ENCODE measurements at regions not wholly inside any gene's neighbourhood (a gene's known extent, or its start where the extent isn't known, plus 50 kb on each side); places are given as distances from the start of the nearest gene placed in this dataset.

DNA sequence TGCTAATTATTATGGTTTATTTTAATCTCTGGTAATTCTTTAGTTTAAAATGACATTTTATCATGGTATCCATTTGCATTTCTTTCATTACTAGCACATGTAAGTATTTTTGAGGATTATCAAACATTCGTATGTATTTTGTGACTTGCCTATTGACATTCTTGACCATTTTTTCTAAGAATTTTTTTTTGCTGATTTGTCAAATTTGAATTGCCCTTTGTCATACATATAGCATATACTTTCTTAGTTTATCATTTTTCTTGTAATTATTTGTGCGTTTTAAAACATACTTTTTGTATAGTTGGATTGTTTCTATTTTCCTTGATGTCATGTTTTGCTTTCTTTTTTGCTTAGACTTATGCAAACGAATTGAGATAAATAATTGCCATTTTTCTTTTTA is 358.5 kb upstream of the RBMS3 start:
- no peaks in the 10 kb centered on the region for H3K27me3 ChIP-seq (ENCODE audit: control insufficient read depth, insufficient read depth, low read length)
- CTCF ChIA-PET: no interaction called here
- TF ChIP-seq, protein P1, sequence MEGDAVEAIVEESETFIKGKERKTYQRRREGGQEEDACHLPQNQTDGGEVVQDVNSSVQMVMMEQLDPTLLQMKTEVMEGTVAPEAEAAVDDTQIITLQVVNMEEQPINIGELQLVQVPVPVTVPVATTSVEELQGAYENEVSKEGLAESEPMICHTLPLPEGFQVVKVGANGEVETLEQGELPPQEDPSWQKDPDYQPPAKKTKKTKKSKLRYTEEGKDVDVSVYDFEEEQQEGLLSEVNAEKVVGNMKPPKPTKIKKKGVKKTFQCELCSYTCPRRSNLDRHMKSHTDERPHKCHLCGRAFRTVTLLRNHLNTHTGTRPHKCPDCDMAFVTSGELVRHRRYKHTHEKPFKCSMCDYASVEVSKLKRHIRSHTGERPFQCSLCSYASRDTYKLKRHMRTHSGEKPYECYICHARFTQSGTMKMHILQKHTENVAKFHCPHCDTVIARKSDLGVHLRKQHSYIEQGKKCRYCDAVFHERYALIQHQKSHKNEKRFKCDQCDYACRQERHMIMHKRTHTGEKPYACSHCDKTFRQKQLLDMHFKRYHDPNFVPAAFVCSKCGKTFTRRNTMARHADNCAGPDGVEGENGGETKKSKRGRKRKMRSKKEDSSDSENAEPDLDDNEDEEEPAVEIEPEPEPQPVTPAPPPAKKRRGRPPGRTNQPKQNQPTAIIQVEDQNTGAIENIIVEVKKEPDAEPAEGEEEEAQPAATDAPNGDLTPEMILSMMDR (IDR thresholded peaks at IDR 0.05; ENCODE audit: low read depth, low read length): no peak
- no peak overlapping the region for H3K27ac ChIP-seq (ENCODE audit: low read depth, low read length)
- POLR2A ChIA-PET: no interaction called here
- no peak overlapping the region for H3K4me3 ChIP-seq (ENCODE audit: low read depth, low read length)
- H3K9me3 ChIP-seq (ENCODE audit: control insufficient read depth, insufficient read depth, low read length): no peaks in the 10 kb centered on the region
- DNase-seq (ENCODE audit: low read depth, low spot score): no peak

DNA sequence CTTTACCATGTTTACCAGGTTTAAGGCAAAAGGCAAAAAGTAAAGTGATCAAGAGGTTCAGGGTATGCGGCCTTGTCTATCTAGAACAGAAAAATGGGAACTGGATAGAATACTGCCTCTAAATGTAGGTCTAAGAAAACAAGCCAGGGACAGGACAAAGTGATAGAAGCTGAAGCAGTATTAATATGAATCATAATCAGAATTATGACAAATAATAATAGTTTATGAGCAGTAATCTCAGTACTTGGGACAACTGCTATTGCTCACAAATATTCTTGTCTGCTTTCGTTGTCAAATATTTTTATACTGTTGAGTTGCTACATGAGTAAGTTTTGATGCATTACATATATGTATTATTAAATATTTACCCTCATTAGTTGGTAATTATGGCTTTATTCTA is 356.9 kb upstream of the RBMS3 start:
- ChIA-PET CTCF (no interaction called here), POLR2A (no interaction called here)
- DNase-seq (ENCODE audit: low read depth, low spot score): no peak
- Histone ChIP-seq H3K9me3 (ENCODE audit: control insufficient read depth, insufficient read depth, low read length) (no peaks in the 10 kb centered on the region), H3K27ac (ENCODE audit: low read depth, low read length) (no peak overlapping the region), H3K27me3 (ENCODE audit: control insufficient read depth, insufficient read depth, low read length) (no peaks in the 10 kb centered on the region), H3K4me3 (ENCODE audit: low read depth, low read length) (no peak overlapping the region)
- TF ChIP-seq, protein P1 (IDR thresholded peaks at IDR 0.05; ENCODE audit: low read depth, low read length): no peak

DNA sequence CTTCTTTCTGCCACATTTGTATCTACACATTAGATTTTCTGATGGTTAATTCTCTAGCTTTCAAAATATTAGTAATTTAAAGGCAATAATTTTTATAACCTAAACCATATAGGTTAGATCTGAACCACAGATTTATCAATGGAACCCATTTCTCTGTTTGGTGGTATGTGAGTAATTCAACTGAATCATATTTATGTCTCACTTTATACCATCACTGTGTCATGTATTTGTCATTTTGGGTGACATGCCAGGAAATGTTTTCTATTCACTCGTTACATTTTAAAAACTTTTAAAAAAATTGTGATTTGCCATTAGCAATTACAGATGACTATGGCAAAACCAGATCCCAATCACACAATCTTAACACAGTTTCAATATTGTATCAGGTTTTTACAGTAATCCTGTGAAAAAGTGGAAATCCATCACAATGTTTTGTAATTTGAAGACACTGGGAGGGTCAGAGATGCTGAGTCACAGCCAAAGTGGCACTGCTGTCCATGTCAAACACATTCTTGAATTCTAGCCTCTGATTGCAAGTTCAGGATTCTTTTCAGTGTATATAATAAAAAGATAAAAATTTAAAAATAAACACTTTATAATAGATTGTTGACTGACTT is 356.0 kb upstream of the RBMS3 start:
- Histone ChIP-seq H3K4me3 (ENCODE audit: low read depth, low read length) (no peak overlapping the region), H3K27me3 (ENCODE audit: control insufficient read depth, insufficient read depth, low read length) (no peaks in the 10 kb centered on the region), H3K9me3 (ENCODE audit: control insufficient read depth, insufficient read depth, low read length) (no peaks in the 10 kb centered on the region), H3K27ac (ENCODE audit: low read depth, low read length) (no peak overlapping the region)
- no peak for DNase-seq (ENCODE audit: low read depth, low spot score)
- TF ChIP-seq, protein P1 (IDR thresholded peaks at IDR 0.05; ENCODE audit: low read depth, low read length): no peak
- CTCF ChIA-PET: no interaction called here
- POLR2A ChIA-PET: no interaction called here

DNA sequence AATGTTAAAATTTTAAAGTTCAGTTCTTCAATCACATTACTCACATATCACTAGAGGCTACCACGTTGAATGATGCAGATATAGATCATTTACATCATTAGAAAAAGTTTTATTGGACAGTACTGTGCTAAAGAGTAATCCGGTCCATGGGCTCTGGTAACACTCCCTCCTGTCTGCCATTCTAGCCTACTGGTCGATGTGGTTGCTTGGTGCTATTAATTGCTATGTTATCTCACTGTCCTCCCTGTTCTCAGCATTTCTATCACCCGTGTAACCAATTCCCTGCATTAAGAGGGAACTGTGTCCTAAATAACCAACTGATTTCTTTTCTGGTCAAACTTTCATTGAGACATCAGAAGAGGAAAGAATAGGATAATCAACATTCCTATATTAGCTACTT is 347.5 kb upstream of the RBMS3 start:
- DNase-seq (ENCODE audit: low read depth, low spot score): no peak
- peaks cover 3% of the 10 kb centered on the region for H3K27me3 ChIP-seq (ENCODE audit: control insufficient read depth, insufficient read depth, low read length)
- H3K27ac ChIP-seq (ENCODE audit: low read depth, low read length): no peak overlapping the region
- TF ChIP-seq, protein P1 (IDR thresholded peaks at IDR 0.05; ENCODE audit: low read depth, low read length): no peak
- CTCF ChIA-PET: no interaction called here
- H3K9me3 ChIP-seq (ENCODE audit: control insufficient read depth, insufficient read depth, low read length): no peaks in the 10 kb centered on the region
- H3K4me3 ChIP-seq (ENCODE audit: low read depth, low read length): no peak overlapping the region
- POLR2A ChIA-PET: no interaction called here

DNA sequence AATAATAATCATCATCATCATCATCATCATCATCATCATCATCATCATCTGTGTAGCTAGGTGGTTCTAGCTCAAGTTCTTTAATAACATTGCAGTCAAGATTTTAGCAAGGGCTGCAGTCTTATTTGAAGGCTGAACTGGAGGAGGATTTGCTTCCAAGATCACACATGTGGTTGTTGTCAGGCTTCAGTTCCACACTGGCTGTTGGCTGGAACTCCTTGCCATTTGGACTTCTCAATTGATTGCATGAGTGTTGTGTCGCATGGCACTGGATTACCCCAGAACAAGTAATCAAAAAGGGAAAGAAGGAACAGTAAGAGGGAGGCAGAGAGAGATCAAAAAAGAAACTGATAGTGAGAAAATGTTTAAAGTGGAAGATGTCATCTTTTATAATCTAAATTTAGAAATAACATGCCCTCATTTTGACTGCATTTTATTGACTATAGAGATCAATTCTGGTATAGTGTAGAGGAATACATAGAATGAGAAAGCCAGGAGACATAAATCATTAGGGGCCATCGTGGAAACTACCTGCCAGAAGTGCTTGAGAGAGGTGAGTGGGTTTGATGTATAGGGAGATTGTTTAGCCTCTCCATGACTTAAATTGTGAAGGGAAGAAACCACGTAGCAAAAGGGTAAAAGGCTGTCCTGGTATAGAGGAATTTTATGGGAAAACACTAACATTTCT is 346.6 kb upstream of the RBMS3 start:
- Histone ChIP-seq H3K4me3 (ENCODE audit: low read depth, low read length) (no peak overlapping the region), H3K27me3 (ENCODE audit: control insufficient read depth, insufficient read depth, low read length) (peaks cover 3% of the 10 kb centered on the region), H3K9me3 (ENCODE audit: control insufficient read depth, insufficient read depth, low read length) (no peaks in the 10 kb centered on the region), H3K27ac (ENCODE audit: low read depth, low read length) (no peak overlapping the region)
- ChIA-PET POLR2A (no interaction called here), CTCF (no interaction called here)
- no peak for DNase-seq (ENCODE audit: low read depth, low spot score)
- TF ChIP-seq, protein P1 (IDR thresholded peaks at IDR 0.05; ENCODE audit: low read depth, low read length): no peak
